GM13976 (cell line): ENCODE measurements at regions not wholly inside any gene's neighbourhood (a gene's known extent, or its start where the extent isn't known, plus 50 kb on each side); places are given as distances from the start of the nearest gene placed in this dataset.

ENCODE experiments used
- DNase-seq: peaks from one replicate; pipeline ENCODE4 v3.0.0; 2012; ENCODE audit warnings: low spot score
- CTCF ChIP-seq: IDR thresholded peaks from 2 replicates; pipeline ENCODE4 v1.5.1; 2012; ENCODE audit warnings: borderline replicate concordance, mild to moderate bottlenecking; ENCODE audit not compliant: insufficient read depth; ENCODE audit errors: extremely low read depth, missing control alignments, control extremely low read depth
- in situ Hi-C: fragments of 300-500 bp; cut with MboI; formaldehyde crosslinking; loops from one replicate; pipeline ENCODE4 v1.12.0; 2022; ENCODE audit warnings: low sequenced_read_pairs, mixed read lengths, inconsistent platforms; ENCODE audit not compliant: unreplicated experiment

GRCh38 chr11:19651653-19652052 is 61.0 kb upstream of the NAV2 start:
- TF ChIP-seq CTCF = no peak

GRCh38 chr11:19651028-19651427 is 61.6 kb upstream of the NAV2 start:
- TF ChIP-seq CTCF = no peak
- in situ Hi-C loops = no loop called here

More at GRCh38 chr11:19651653-19652052, 61.0 kb upstream of the NAV2 start:
- DNase-seq = no peak
- in situ Hi-C loops = no loop called here

DNA sequence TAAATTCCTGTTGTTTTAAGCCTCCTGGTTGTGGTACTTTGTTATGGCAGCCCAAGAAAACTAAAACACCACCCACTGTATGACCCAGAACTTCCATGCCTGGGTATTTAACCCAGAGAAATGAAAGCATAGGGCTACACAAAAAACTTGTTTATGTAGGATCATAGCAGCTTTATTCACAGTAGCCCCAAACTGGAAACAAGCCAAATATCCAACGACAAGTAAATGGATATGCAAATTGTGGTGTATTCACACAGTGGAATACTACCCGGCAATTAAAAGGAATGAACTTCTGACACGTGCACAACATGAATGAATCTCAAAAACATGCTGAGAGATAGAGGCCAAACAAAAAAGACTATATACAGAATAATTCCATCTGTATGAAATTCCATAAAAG is 62.2 kb upstream of the NAV2 start:
- TF ChIP-seq CTCF = no peak
- in situ Hi-C loops = no loop called here
- DNase-seq = no peak

More at GRCh38 chr11:19651028-19651427, 61.6 kb upstream of the NAV2 start:
- DNase-seq = no peak

GRCh38 chr11:19649751-19650150 is 62.9 kb upstream of the NAV2 start:
- no peak for DNase-seq
- in situ Hi-C loops = no loop called here
- TF ChIP-seq CTCF = no peak

- no peak for DNase-seq
- no peak for TF ChIP-seq CTCF
- in situ Hi-C loops = no loop called here
Observed at GRCh38 chr11:19648321-19648720, 64.3 kb upstream of the NAV2 start.

DNA sequence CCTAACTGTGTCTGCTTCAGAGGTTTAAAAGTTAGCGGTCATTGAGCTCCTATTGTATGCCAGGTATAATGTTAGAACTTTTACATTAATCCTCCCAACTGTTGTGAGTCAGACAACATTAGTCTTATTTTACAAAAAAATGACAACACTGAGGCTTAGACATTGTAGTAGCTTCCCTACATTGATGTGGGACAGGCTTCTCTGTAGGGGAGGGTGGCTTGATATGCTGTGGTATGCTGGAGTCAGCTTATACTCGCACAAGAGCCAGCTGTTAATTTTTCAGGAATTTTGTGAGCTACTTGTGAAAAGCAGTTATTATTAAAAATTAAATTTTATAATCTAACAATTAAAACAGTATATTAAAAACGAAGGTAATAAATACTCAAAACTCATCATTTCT is 64.8 kb upstream of the NAV2 start:
- TF ChIP-seq CTCF = no peak
- in situ Hi-C loops = no loop called here
- DNase-seq = no peak

- no peak for TF ChIP-seq CTCF
- no peak for DNase-seq
- in situ Hi-C loops = no loop called here
Observed at GRCh38 chr11:19646921-19647320, 65.7 kb upstream of the NAV2 start.
